ENCODE measurements at regions not wholly inside any gene's neighbourhood (a gene's known extent, or its start where the extent isn't known, plus 50 kb on each side); places are given as distances from the start of the nearest gene placed in this dataset.

GRCh38 chr1:232307296-232308017, 322.5 kb downstream of the SIPA1L2 start:
- no peak for TF ChIP-seq EZH2phosphoT487 (IDR thresholded peaks at IDR 0.05)
- TF ChIP-seq CTCF (IDR thresholded peaks at IDR 0.05), result no peak
